ENCODE measurements at regions not wholly inside any gene's neighbourhood (a gene's known extent, or its start where the extent isn't known, plus 50 kb on each side); places are given as distances from the start of the nearest gene placed in this dataset.

GRCh38 chr14:97178781-97179180 is 381.6 kb downstream of the VRK1 start:
- ChIA-PET POLR2A (no interaction called here), CTCF (no interaction called here)
- H3K27ac ChIP-seq (ENCODE audit: low read depth in 2 of 2, low read length in 1 of 2) = no peak overlapping the region
- TF ChIP-seq USF1 (IDR thresholded peaks at IDR 0.05; ENCODE audit: borderline replicate concordance, low read depth) (no peak), TAF1 (IDR thresholded peaks at IDR 0.05; ENCODE audit: borderline replicate concordance, low read depth, low read length) (no peak), SMC3 (IDR thresholded peaks at IDR 0.05; ENCODE audit: low read depth, low read length) (no peak), JUND (IDR thresholded peaks at IDR 0.05) (no peak), FOXJ3 (CRISPR knock-in tag; IDR thresholded peaks at IDR 0.05) (no peak), USF2 (IDR thresholded peaks at IDR 0.05; ENCODE audit: borderline replicate concordance, low read depth, low read length) (no peak), IRF3 (IDR thresholded peaks at IDR 0.05; ENCODE audit: low read depth, low read length) (no peak), NRF1 (IDR thresholded peaks at IDR 0.05; ENCODE audit: low read depth, low read length) (no peak), ZBTB33 (IDR thresholded peaks at IDR 0.05; ENCODE audit: borderline replicate concordance, low read depth) (no peak), NFIC (IDR thresholded peaks at IDR 0.05; ENCODE audit: borderline replicate concordance) (no peak), RCOR1 (IDR thresholded peaks at IDR 0.05; ENCODE audit: low read length) (no peak), SIN3A (IDR thresholded peaks at IDR 0.05; ENCODE audit: borderline replicate concordance, low read depth, low read length) (no peak), CHD2 (IDR thresholded peaks at IDR 0.05; ENCODE audit: low read length, partially characterized antibody) (no peak), MEF2A (IDR thresholded peaks at IDR 0.05; ENCODE audit: borderline replicate concordance, low read depth) (no peak), PBX3 (IDR thresholded peaks at IDR 0.05) (no peak), RAD21 (IDR thresholded peaks at IDR 0.05; ENCODE audit: low read length) (no peak), TCF12 (IDR thresholded peaks at IDR 0.05) (no peak), POLR2AphosphoS5 (IDR thresholded peaks at IDR 0.05; ENCODE audit: low read depth, low read length) (no peak)
- TF ChIP-seq, protein P1, sequence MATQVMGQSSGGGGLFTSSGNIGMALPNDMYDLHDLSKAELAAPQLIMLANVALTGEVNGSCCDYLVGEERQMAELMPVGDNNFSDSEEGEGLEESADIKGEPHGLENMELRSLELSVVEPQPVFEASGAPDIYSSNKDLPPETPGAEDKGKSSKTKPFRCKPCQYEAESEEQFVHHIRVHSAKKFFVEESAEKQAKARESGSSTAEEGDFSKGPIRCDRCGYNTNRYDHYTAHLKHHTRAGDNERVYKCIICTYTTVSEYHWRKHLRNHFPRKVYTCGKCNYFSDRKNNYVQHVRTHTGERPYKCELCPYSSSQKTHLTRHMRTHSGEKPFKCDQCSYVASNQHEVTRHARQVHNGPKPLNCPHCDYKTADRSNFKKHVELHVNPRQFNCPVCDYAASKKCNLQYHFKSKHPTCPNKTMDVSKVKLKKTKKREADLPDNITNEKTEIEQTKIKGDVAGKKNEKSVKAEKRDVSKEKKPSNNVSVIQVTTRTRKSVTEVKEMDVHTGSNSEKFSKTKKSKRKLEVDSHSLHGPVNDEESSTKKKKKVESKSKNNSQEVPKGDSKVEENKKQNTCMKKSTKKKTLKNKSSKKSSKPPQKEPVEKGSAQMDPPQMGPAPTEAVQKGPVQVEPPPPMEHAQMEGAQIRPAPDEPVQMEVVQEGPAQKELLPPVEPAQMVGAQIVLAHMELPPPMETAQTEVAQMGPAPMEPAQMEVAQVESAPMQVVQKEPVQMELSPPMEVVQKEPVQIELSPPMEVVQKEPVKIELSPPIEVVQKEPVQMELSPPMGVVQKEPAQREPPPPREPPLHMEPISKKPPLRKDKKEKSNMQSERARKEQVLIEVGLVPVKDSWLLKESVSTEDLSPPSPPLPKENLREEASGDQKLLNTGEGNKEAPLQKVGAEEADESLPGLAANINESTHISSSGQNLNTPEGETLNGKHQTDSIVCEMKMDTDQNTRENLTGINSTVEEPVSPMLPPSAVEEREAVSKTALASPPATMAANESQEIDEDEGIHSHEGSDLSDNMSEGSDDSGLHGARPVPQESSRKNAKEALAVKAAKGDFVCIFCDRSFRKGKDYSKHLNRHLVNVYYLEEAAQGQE (IDR thresholded peaks at IDR 0.05; ENCODE audit: low read depth, low read length) = no peak
- H3K9me2 ChIP-seq = no peaks in the 10 kb centered on the region
- H3K4me1 ChIP-seq (ENCODE audit: control insufficient read depth in 1 of 2, insufficient read depth in 2 of 2, low read depth in 1 of 2, low read length in 1 of 2) = peaks cover 0 to 16% of the 10 kb centered on the region in 2 experiments; a peak in 1 of 4 replicates
- H3K9ac ChIP-seq = no peak overlapping the region
- H3K27me3 ChIP-seq (ENCODE audit: insufficient read depth) = no peaks in the 10 kb centered on the region; the same call in 1 of the 2 replicates
- H2AFZ ChIP-seq (ENCODE audit: low read depth) = no peak overlapping the region
- no peak for DNase-seq
- H3F3A ChIP-seq (replicated peaks; ENCODE audit: insufficient read depth) = peaks cover 7% of the 10 kb centered on the region
- no peak overlapping the region for H3K4me3 ChIP-seq (ENCODE audit: low read depth in 2 of 2, low read length in 1 of 2)
- H3K36me3 ChIP-seq (replicated peaks in 1 of 2; ENCODE audit: control insufficient read depth in 1 of 2, insufficient read depth in 2 of 2, low read length in 1 of 2) = no peaks in the 10 kb centered on the region
- H3K9me3 ChIP-seq = no peaks in the 10 kb centered on the region
- H3K79me2 ChIP-seq (ENCODE audit: insufficient read depth) = no peaks in the 10 kb centered on the region
- WGBS (ENCODE audit: low lambda C conversion rate) = 21% methylated on average over 5 of the region's 5 CpGs
- H4K20me1 ChIP-seq (ENCODE audit: insufficient read depth) = no peaks in the 10 kb centered on the region
- H3K4me2 ChIP-seq = no peak overlapping the region

All from SK-N-SH (cell line).